IMR-90 (cell line): ENCODE measurements at regions not wholly inside any gene's neighbourhood (a gene's known extent, or its start where the extent isn't known, plus 50 kb on each side); places are given as distances from the start of the nearest gene placed in this dataset.

Source experiments
- ATAC-seq: fragments of 200-7000 bp; cut with Tn5 transposase; 2 replicates; pipeline ENCODE4 v1.9.1; 2020; ENCODE audit warnings: low read depth, mild to moderate bottlenecking, moderate library complexity
- BruUV-seq: library from RNA; stranded (reverse); fragments of 400-500 nt; replicated peaks from 2 replicates; lab custom pipeline; 2021; lab: Mats Ljungman, UMichigan
- CTCF ChIA-PET: fragments of 300-600 bp; formaldehyde crosslinking; extraction: SDS; loops from one replicate; lab custom pipeline; 2021; ENCODE audit warnings: antibody characterized with exemption; lab: Yijun Ruan, JAX
- POLR2A ChIA-PET: fragments of 300-600 bp; sonication (Branson Sonifier 250); formaldehyde crosslinking; loops from one replicate; lab custom pipeline; 2022; ENCODE audit warnings: antibody characterized with exemption; ENCODE audit not compliant: unreplicated experiment; lab: Charles Lee
- DNase-seq: peaks from one replicate; pipeline ENCODE4 v3.0.0; 2013
- H2AFZ ChIP-seq: replicated peaks from 2 replicates; pipeline ENCODE3; 2013; ENCODE audit warnings: low read length, mild to moderate bottlenecking; ENCODE audit not compliant: poor library complexity
- H2AK5ac ChIP-seq: 2 replicates; pipeline ENCODE4 v1.6.1; 2013; ENCODE audit warnings: low read depth, low read length, inconsistent platforms
- H2AK9ac ChIP-seq: replicated peaks from 2 replicates; pipeline ENCODE3; 2013; ENCODE audit warnings: mild to moderate bottlenecking, low read depth, low read length, moderate library complexity; ENCODE audit not compliant: poor library complexity
- H2BK120ac ChIP-seq: 2 replicates; pipeline ENCODE4 v1.6.1; 2013; ENCODE audit warnings: low read depth, low read length, inconsistent platforms
- H2BK15ac ChIP-seq: 3 replicates; pipeline ENCODE4 v1.6.1; 2013; ENCODE audit warnings: low read depth, low read length, inconsistent platforms
- H2BK20ac ChIP-seq: 2 replicates; pipeline ENCODE4 v1.6.1; 2013; ENCODE audit warnings: low read depth, mild to moderate bottlenecking, inconsistent platforms, low read length, moderate library complexity
- H2BK5ac ChIP-seq: 2 replicates; pipeline ENCODE4 v1.6.1; 2013; ENCODE audit warnings: mild to moderate bottlenecking, low read depth, low read length, inconsistent platforms; ENCODE audit not compliant: poor library complexity, severe bottlenecking
- H3K14ac ChIP-seq: replicated peaks from 2 replicates; pipeline ENCODE4 v1.6.1; 2013; ENCODE audit warnings: low read depth, low read length, inconsistent platforms
- H3K18ac ChIP-seq: 2 replicates; pipeline ENCODE4 v1.6.1; 2013; ENCODE audit warnings: low read depth, low read length, control low read depth
- H3K23ac ChIP-seq: 2 replicates; pipeline ENCODE4 v1.6.1; 2013; ENCODE audit warnings: low read depth, low read length, inconsistent platforms
- H3K27ac ChIP-seq: 2 replicates; pipeline ENCODE4 v1.5.1; 2013; ENCODE audit warnings: mild to moderate bottlenecking, control low read depth, low read length; ENCODE audit not compliant: insufficient read depth
- H3K27me3 ChIP-seq: 2 replicates; pipeline ENCODE4 v1.6.1; 2013; ENCODE audit warnings: low read length; ENCODE audit not compliant: control insufficient read depth, insufficient read depth
- H3K36me3 ChIP-seq: 2 replicates; pipeline ENCODE4 v1.6.1; 2013; ENCODE audit warnings: low read length, mixed read lengths; ENCODE audit not compliant: control insufficient read depth, insufficient read depth
- H3K4ac ChIP-seq: 2 replicates; pipeline ENCODE4 v1.6.1; 2013; ENCODE audit warnings: low read depth, low read length, inconsistent platforms
- H3K4me1 ChIP-seq: 2 replicates; pipeline ENCODE4 v1.6.1; 2013; ENCODE audit warnings: low read length, mixed read lengths; ENCODE audit not compliant: control insufficient read depth, insufficient read depth
- H3K4me2 ChIP-seq: 2 replicates; pipeline ENCODE4 v1.6.1; 2013; ENCODE audit warnings: low read depth, mild to moderate bottlenecking, control low read depth, low read length, moderate library complexity
- H3K4me3 ChIP-seq: 2 replicates; pipeline ENCODE4 v1.5.1; 2013; ENCODE audit warnings: low read depth, mild to moderate bottlenecking, control low read depth, low read length, moderate library complexity; ENCODE audit not compliant: insufficient read depth
- H3K56ac ChIP-seq: 2 replicates; pipeline ENCODE4 v1.6.1; 2013; ENCODE audit warnings: low read length, inconsistent platforms; ENCODE audit not compliant: insufficient read depth; ENCODE audit errors: extremely low read depth
- H3K79me1 ChIP-seq, 2 experiments: 2 replicates each; pipeline ENCODE4 v1.6.1; 2013; ENCODE audit warnings: low read length in 2 of 2, inconsistent platforms in 1 of 2, low read depth in 1 of 2
- H3K9ac ChIP-seq: 2 replicates; pipeline ENCODE4 v1.6.1; 2013; ENCODE audit warnings: low read depth, low read length, control low read depth
- H3K9me1 ChIP-seq: 2 replicates; pipeline ENCODE4 v1.6.1; 2013; ENCODE audit warnings: low read length, inconsistent platforms; ENCODE audit not compliant: insufficient read depth
- H3K9me3 ChIP-seq: 2 replicates; pipeline ENCODE4 v1.6.1; 2013; ENCODE audit warnings: low read length; ENCODE audit not compliant: control insufficient read depth, insufficient read depth
- H4K20me1 ChIP-seq: 2 replicates; pipeline ENCODE4 v1.6.1; 2013; ENCODE audit warnings: low read length, inconsistent platforms; ENCODE audit not compliant: insufficient read depth
- H4K5ac ChIP-seq: 2 replicates; pipeline ENCODE4 v1.6.1; 2013; ENCODE audit warnings: mild to moderate bottlenecking, low read depth, low read length, control low read depth
- H4K8ac ChIP-seq, 2 experiments: 2 replicates each; pipeline ENCODE4 v1.6.1; 2013; ENCODE audit warnings: low read depth in 2 of 2, low read length in 2 of 2, control low read depth in 1 of 2, inconsistent platforms in 1 of 2
- H4K91ac ChIP-seq: 2 replicates; pipeline ENCODE4 v1.6.1; 2013; ENCODE audit warnings: low read depth, low read length, inconsistent platforms; ENCODE audit not compliant: insufficient read depth
- BHLHE40 ChIP-seq: fragments of 150-350 bp; IDR thresholded peaks from 2 replicates; pipeline ENCODE4 v1.6.1; 2016; ENCODE audit warnings: mild to moderate bottlenecking, low read depth, low read length
- CEBPB ChIP-seq: IDR thresholded peaks from 2 replicates; pipeline ENCODE4 v1.6.1; 2012; ENCODE audit warnings: low read depth, low read length, improper control_type of control experiment
- CHD1 ChIP-seq: IDR thresholded peaks from 2 replicates; pipeline ENCODE4 v1.6.1; 2012; ENCODE audit warnings: low read depth, low read length, improper control_type of control experiment
- MAZ ChIP-seq: IDR thresholded peaks from 2 replicates; pipeline ENCODE4 v1.6.1; 2012; ENCODE audit warnings: low read depth, mild to moderate bottlenecking, low read length, improper control_type of control experiment, moderate library complexity, borderline replicate concordance
- NFE2L2 ChIP-seq: fragments of 150-350 bp; IDR thresholded peaks from 2 replicates; pipeline ENCODE4 v1.6.1; 2016; ENCODE audit warnings: low read depth, mild to moderate bottlenecking, low read length
- RAD21 ChIP-seq: IDR thresholded peaks from 2 replicates; pipeline ENCODE4 v1.6.1; 2012; ENCODE audit warnings: low read length, improper control_type of control experiment
- RCOR1 ChIP-seq: IDR thresholded peaks from 2 replicates; pipeline ENCODE4 v1.6.1; 2012; ENCODE audit warnings: mild to moderate bottlenecking, low read length, improper control_type of control experiment; ENCODE audit not compliant: insufficient replicate concordance
- USF2 ChIP-seq: fragments of 150-350 bp; IDR thresholded peaks from 2 replicates; pipeline ENCODE4 v1.6.1; 2017; ENCODE audit warnings: mild to moderate bottlenecking, antibody characterized with exemption, low read length, low read depth
- WGBS, 2 experiments: methylation state at CpG; one replicate each; pipeline versions ENCODE4 v1.1.5 to v1.1.7; 2013; ENCODE audit warnings: missing lambda C conversion rate in 2 of 2; ENCODE audit not compliant: insufficient read length in 1 of 2; ENCODE audit errors: extremely low coverage in 2 of 2; 5-methylcytosine and 5-hydroxymethylcytosine counted together
- dilution Hi-C: fragments of 300-500 bp; cut with HindIII; formaldehyde crosslinking; loops from one replicate; pipeline ENCODE4 v1.14.3; 2018; ENCODE audit warnings: low sequenced_read_pairs; ENCODE audit not compliant: unreplicated experiment
- in situ Hi-C: fragments of 300-500 bp; cut with MboI; formaldehyde crosslinking; loops from 3 replicates; pipeline ENCODE4 v1.14.3; 2019; ENCODE audit warnings: low sequenced_read_pairs, inconsistent platforms, mixed read lengths
- intact Hi-C: fragments of 100-400 bp; cut with micrococcal nuclease; formaldehyde crosslinking; loops from 2 replicates; pipeline ENCODE4 v1.10.0; 2022
- TF ChIP-seq, protein P1 (sequence below): conservative IDR thresholded peaks from 2 replicates; pipeline ENCODE4 v1.5.1; 2012; ENCODE audit warnings: mild to moderate bottlenecking, low read depth, low read length, improper control_type of control experiment

DNA sequence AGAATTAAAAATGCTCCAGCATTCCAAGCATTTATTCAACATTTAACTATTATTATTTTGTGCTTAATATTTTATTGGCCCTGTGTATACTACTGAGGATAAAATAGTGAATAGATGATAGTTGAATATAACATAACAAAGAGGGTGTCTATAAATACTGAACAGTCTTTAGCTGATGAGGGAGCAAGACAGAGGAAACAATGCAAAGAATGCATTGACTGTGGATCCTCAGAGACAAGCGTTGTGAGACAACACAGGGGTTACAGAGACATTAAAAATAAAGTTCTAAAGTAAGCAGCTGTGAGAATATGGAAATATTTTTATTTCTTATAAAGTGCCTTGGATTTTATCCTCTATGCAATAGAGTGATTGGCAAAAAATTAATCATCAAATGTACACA is 1133.1 kb downstream of the PLA2G4A start:
- no peak overlapping the region for H3K56ac ChIP-seq

More for the DNA sequence above, 1133.1 kb downstream of the PLA2G4A start:
- no peak for DNase-seq
- in situ Hi-C loops = no loop called here
- Histone ChIP-seq H2AFZ (no peak overlapping the region), H4K5ac (no peak overlapping the region), H4K8ac (no peak overlapping the region), H2BK20ac (no peak overlapping the region), H3K27me3 (no peaks in the 10 kb centered on the region), H4K20me1 (no peaks in the 10 kb centered on the region), H3K27ac (no peak overlapping the region), H3K36me3 (no peaks in the 10 kb centered on the region), H3K4me1 (no peaks in the 10 kb centered on the region), H2BK5ac (no peak overlapping the region), H2AK5ac (no peak overlapping the region), H3K14ac (no peak overlapping the region), H3K9me1 (no peaks in the 10 kb centered on the region), H3K4me3 (no peak overlapping the region), H3K79me1 (no peaks in the 10 kb centered on the region), H4K91ac (no peak overlapping the region), H2BK120ac (no peak overlapping the region), H3K4ac (no peak overlapping the region), H3K4me2 (no peak overlapping the region), H3K23ac (no peak overlapping the region), H2AK9ac (no peak overlapping the region), H3K9ac (no peak overlapping the region), H3K9me3 (no peaks in the 10 kb centered on the region), H2BK15ac (no peak overlapping the region), H3K18ac (no peak overlapping the region)
- ATAC-seq = no peak
- no peak for TF ChIP-seq CEBPB
- TF ChIP-seq BHLHE40 = no peak
- no peak for TF ChIP-seq RCOR1
- no peak for TF ChIP-seq USF2
- no peak for TF ChIP-seq RAD21
- TF ChIP-seq NFE2L2 = no peak
- TF ChIP-seq, protein P1, sequence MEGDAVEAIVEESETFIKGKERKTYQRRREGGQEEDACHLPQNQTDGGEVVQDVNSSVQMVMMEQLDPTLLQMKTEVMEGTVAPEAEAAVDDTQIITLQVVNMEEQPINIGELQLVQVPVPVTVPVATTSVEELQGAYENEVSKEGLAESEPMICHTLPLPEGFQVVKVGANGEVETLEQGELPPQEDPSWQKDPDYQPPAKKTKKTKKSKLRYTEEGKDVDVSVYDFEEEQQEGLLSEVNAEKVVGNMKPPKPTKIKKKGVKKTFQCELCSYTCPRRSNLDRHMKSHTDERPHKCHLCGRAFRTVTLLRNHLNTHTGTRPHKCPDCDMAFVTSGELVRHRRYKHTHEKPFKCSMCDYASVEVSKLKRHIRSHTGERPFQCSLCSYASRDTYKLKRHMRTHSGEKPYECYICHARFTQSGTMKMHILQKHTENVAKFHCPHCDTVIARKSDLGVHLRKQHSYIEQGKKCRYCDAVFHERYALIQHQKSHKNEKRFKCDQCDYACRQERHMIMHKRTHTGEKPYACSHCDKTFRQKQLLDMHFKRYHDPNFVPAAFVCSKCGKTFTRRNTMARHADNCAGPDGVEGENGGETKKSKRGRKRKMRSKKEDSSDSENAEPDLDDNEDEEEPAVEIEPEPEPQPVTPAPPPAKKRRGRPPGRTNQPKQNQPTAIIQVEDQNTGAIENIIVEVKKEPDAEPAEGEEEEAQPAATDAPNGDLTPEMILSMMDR = no peak
- no peak for TF ChIP-seq CHD1
- TF ChIP-seq MAZ = no peak
- intact Hi-C loops = no loop called here
- ChIA-PET POLR2A (no interaction called here), CTCF (no interaction called here)
- no CpG with 5 or more reads among the region's 1 CpG for WGBS, 2 experiments
- dilution Hi-C loops = no loop called here
- no TSS peak for BruUV-seq
